ENCODE measurements at regions not wholly inside any gene's neighbourhood (a gene's known extent, or its start where the extent isn't known, plus 50 kb on each side); places are given as distances from the start of the nearest gene placed in this dataset.

GRCh38 chr6:113625850-113626249 lies 231.3 kb upstream of the MARCKS start:
- DNase-seq (ENCODE audit: low read depth in 1 of 2, low spot score in 1 of 2), result no peak
- no peaks in the 10 kb centered on the region for H3K27me3 ChIP-seq (ENCODE audit: insufficient read depth, poor library complexity, severe bottlenecking)
- H3K27ac ChIP-seq (replicated peaks), result no peak overlapping the region
- H3K4me3 ChIP-seq (replicated peaks; ENCODE audit: insufficient read depth, low read length), result no peak overlapping the region
- TF ChIP-seq CTCF (IDR thresholded peaks at IDR 0.05; ENCODE audit: insufficient read depth, low read length) (no peak), SPI1 (IDR thresholded peaks at IDR 0.05; ENCODE audit: borderline replicate concordance, low read depth) (no peak), REST (IDR thresholded peaks at IDR 0.05; ENCODE audit: insufficient replicate concordance, low read depth) (no peak), POLR2AphosphoS5 (IDR thresholded peaks at IDR 0.05; ENCODE audit: low read depth) (no peak), GABPA (IDR thresholded peaks at IDR 0.05; ENCODE audit: low read depth) (no peak)

- no peak for TF ChIP-seq CTCF (IDR thresholded peaks at IDR 0.05; ENCODE audit: insufficient read depth, low read length)
- no peak for TF ChIP-seq POLR2AphosphoS5 (IDR thresholded peaks at IDR 0.05; ENCODE audit: low read depth)
- no peak for TF ChIP-seq REST (IDR thresholded peaks at IDR 0.05; ENCODE audit: insufficient replicate concordance, low read depth)
- no peak for TF ChIP-seq GABPA (IDR thresholded peaks at IDR 0.05; ENCODE audit: low read depth)
- TF ChIP-seq SPI1 (IDR thresholded peaks at IDR 0.05; ENCODE audit: borderline replicate concordance, low read depth), result no peak
- no peak for DNase-seq (ENCODE audit: low read depth in 1 of 2, low spot score in 1 of 2)
- H3K27me3 ChIP-seq (ENCODE audit: insufficient read depth, poor library complexity, severe bottlenecking), result no peaks in the 10 kb centered on the region
- no peak overlapping the region for H3K4me3 ChIP-seq (replicated peaks; ENCODE audit: insufficient read depth, low read length)
- H3K27ac ChIP-seq (replicated peaks), result no peak overlapping the region
Measured at GRCh38 chr6:113626475-113626874, 230.7 kb upstream of the MARCKS start.

GRCh38 chr6:113627480-113627879 lies 229.7 kb upstream of the MARCKS start:
- H3K4me3 ChIP-seq (replicated peaks; ENCODE audit: insufficient read depth, low read length), result no peak overlapping the region
- TF ChIP-seq GABPA (IDR thresholded peaks at IDR 0.05; ENCODE audit: low read depth) (no peak), SPI1 (IDR thresholded peaks at IDR 0.05; ENCODE audit: borderline replicate concordance, low read depth) (no peak), POLR2AphosphoS5 (IDR thresholded peaks at IDR 0.05; ENCODE audit: low read depth) (no peak), CTCF (IDR thresholded peaks at IDR 0.05; ENCODE audit: insufficient read depth, low read length) (no peak), REST (IDR thresholded peaks at IDR 0.05; ENCODE audit: insufficient replicate concordance, low read depth) (no peak)
- no peaks in the 10 kb centered on the region for H3K27me3 ChIP-seq (ENCODE audit: insufficient read depth, poor library complexity, severe bottlenecking)
- H3K27ac ChIP-seq (replicated peaks), result no peak overlapping the region
- DNase-seq (ENCODE audit: low read depth in 1 of 2, low spot score in 1 of 2), result no peak
